Loucy (cell line): ENCODE measurements at regions not wholly inside any gene's neighbourhood (a gene's known extent, or its start where the extent isn't known, plus 50 kb on each side); places are given as distances from the start of the nearest gene placed in this dataset.

Experiments
- EZH2phosphoT487 ChIP-seq: fragments of 200-600 bp; IDR thresholded peaks from 2 replicates; pipeline ENCODE4 v1.6.1; 2018; ENCODE audit warnings: antibody characterized with exemption, mild to moderate bottlenecking, moderate library complexity, borderline replicate concordance
- TF ChIP-seq, protein P1 (sequence below): fragments of 200-600 bp; sonication (generic); conservative IDR thresholded peaks from 2 replicates; pipeline ENCODE4 v1.5.1; 2014; ENCODE audit warnings: mild to moderate bottlenecking, antibody characterized with exemption, low read length

DNA sequence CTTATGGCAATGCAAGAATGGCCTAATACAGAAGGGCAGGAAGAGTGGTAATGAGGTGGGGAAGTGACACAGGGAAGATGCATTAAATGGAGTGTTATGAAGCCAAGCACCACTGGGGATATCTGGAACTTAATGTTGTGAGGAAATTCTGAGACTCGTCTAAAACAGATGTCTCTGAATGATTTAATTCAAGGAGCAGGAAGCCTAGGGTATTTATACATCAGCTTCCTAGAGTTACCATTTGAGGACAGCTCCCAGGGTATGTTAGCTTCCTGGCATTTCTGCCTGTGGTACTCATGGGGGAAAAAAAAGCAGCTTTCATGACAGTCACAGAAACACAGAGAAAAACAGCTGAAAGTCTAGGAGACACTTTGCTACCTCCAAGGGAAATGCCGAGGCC is 989.5 kb downstream of the CBLN2 start:
- TF ChIP-seq EZH2phosphoT487 = no peak
- TF ChIP-seq, protein P1, sequence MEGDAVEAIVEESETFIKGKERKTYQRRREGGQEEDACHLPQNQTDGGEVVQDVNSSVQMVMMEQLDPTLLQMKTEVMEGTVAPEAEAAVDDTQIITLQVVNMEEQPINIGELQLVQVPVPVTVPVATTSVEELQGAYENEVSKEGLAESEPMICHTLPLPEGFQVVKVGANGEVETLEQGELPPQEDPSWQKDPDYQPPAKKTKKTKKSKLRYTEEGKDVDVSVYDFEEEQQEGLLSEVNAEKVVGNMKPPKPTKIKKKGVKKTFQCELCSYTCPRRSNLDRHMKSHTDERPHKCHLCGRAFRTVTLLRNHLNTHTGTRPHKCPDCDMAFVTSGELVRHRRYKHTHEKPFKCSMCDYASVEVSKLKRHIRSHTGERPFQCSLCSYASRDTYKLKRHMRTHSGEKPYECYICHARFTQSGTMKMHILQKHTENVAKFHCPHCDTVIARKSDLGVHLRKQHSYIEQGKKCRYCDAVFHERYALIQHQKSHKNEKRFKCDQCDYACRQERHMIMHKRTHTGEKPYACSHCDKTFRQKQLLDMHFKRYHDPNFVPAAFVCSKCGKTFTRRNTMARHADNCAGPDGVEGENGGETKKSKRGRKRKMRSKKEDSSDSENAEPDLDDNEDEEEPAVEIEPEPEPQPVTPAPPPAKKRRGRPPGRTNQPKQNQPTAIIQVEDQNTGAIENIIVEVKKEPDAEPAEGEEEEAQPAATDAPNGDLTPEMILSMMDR = no peak
